ENCODE measurements at regions not wholly inside any gene's neighbourhood (a gene's known extent, or its start where the extent isn't known, plus 50 kb on each side); places are given as distances from the start of the nearest gene placed in this dataset.

- TF ChIP-seq E2F4 (CRISPR knock-in tag; IDR thresholded peaks at IDR 0.05; ENCODE audit: borderline replicate concordance, low read depth) (no peak), GTF2I (CRISPR knock-in tag; conservative IDR thresholded peaks at IDR 0.05) (no peak)
- TF ChIP-seq, protein P1, sequence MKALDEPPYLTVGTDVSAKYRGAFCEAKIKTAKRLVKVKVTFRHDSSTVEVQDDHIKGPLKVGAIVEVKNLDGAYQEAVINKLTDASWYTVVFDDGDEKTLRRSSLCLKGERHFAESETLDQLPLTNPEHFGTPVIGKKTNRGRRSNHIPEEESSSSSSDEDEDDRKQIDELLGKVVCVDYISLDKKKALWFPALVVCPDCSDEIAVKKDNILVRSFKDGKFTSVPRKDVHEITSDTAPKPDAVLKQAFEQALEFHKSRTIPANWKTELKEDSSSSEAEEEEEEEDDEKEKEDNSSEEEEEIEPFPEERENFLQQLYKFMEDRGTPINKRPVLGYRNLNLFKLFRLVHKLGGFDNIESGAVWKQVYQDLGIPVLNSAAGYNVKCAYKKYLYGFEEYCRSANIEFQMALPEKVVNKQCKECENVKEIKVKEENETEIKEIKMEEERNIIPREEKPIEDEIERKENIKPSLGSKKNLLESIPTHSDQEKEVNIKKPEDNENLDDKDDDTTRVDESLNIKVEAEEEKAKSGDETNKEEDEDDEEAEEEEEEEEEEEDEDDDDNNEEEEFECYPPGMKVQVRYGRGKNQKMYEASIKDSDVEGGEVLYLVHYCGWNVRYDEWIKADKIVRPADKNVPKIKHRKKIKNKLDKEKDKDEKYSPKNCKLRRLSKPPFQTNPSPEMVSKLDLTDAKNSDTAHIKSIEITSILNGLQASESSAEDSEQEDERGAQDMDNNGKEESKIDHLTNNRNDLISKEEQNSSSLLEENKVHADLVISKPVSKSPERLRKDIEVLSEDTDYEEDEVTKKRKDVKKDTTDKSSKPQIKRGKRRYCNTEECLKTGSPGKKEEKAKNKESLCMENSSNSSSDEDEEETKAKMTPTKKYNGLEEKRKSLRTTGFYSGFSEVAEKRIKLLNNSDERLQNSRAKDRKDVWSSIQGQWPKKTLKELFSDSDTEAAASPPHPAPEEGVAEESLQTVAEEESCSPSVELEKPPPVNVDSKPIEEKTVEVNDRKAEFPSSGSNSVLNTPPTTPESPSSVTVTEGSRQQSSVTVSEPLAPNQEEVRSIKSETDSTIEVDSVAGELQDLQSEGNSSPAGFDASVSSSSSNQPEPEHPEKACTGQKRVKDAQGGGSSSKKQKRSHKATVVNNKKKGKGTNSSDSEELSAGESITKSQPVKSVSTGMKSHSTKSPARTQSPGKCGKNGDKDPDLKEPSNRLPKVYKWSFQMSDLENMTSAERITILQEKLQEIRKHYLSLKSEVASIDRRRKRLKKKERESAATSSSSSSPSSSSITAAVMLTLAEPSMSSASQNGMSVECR (CRISPR knock-in tag; IDR thresholded peaks at IDR 0.05; ENCODE audit: borderline replicate concordance), result no peak
Measured at GRCh38 chr9:12065686-12066085, 627.5 kb upstream of the TYRP1 start (continued).

DNA sequence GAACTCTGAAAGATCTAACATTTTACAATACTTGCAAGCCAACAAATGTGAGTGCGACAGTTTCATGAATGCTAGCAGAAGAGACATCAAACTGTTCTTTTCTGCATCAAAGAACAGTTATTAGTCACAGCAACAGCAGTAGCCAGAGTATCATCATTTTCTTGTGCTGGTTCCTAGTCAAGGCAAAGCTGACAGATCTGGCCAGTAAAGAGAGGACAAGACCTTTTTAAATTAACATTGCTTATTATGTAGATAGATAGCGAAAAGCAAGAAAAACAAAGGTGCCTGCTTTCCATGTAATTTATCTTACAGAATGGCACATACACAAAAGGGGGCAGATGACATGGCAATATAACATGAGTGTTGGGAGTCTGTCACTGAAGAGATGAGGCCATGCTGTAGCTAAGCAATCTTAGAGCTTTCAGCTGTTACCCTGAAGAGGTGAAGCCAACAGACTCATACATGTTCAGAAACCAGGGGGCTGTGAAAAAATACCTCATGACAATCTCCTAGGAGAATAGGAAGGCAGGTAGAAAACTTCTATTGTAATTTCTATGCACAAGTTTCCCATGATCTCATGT is 626.6 kb upstream of the TYRP1 start:
- ATAC-seq, result no peak
- DNase-seq (ENCODE audit: low spot score), result no peak
- H3K36me3 Mint-ChIP-seq, result peaks cover 2% of the 10 kb centered on the region
- H3K27me3 Mint-ChIP-seq (ENCODE audit: low read depth), result no peaks in the 10 kb centered on the region
- no peaks in the 10 kb centered on the region for H3K4me1 Mint-ChIP-seq
- POLR2A ChIA-PET, result no interaction called here
- H3K4me3 Mint-ChIP-seq, result no peak overlapping the region
- TF ChIP-seq CBFB (CRISPR knock-in tag; IDR thresholded peaks at IDR 0.05; ENCODE audit: low read depth), result no peak
- no peak for TF ChIP-seq E2F4 (CRISPR knock-in tag; IDR thresholded peaks at IDR 0.05; ENCODE audit: borderline replicate concordance, low read depth)
- TF ChIP-seq ZNF671 (CRISPR knock-in tag; IDR thresholded peaks at IDR 0.05), result no peak
- TF ChIP-seq ZNF138 (CRISPR knock-in tag; conservative IDR thresholded peaks at IDR 0.05), result no peak
- no peak for TF ChIP-seq NR2C2 (CRISPR knock-in tag; IDR thresholded peaks at IDR 0.05)
- TF ChIP-seq, protein P2, sequence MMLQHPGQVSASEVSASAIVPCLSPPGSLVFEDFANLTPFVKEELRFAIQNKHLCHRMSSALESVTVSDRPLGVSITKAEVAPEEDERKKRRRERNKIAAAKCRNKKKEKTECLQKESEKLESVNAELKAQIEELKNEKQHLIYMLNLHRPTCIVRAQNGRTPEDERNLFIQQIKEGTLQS (CRISPR knock-in tag; conservative IDR thresholded peaks at IDR 0.05), result no peak
- no peak for TF ChIP-seq SMAD4 (CRISPR knock-in tag; IDR thresholded peaks at IDR 0.05)
- TF ChIP-seq, protein P1 (CRISPR knock-in tag; IDR thresholded peaks at IDR 0.05; ENCODE audit: borderline replicate concordance), result no peak
- CTCF ChIA-PET, result no interaction called here
- peaks cover 6% of the 10 kb centered on the region for H3K9me3 Mint-ChIP-seq
- no peak overlapping the region for H3K27ac Mint-ChIP-seq

DNA sequence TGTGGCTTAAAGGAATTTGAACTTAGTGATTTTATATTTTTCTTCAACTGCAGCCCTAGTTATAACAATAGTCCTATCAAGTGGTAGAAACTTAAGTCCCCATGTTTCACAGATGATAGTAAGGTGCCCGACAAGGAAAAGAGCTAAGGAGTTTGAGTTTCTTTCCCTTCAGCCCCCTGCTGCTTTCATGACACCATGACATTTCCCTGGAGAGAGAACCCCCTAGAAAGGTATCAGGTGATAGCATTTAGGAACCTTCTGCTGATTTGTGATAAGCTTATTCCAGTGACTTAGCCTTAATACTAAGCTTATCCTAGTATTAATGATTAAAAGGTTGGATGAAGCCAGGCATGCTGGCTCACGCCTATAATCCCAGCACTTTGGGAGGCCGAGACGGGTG is 623.8 kb upstream of the TYRP1 start:
- TF ChIP-seq ZNF263 (CRISPR knock-in tag; IDR thresholded peaks at IDR 0.05; ENCODE audit: low read depth), result no peak
- ATAC-seq (no peak), DNase-seq (ENCODE audit: low spot score) (no peak)
- Mint-ChIP-seq H3K36me3 (peaks cover 11% of the 10 kb centered on the region), H3K4me1 (no peaks in the 10 kb centered on the region), H3K4me3 (no peak overlapping the region), H3K9me3 (peaks cover 20% of the 10 kb centered on the region), H3K27me3 (ENCODE audit: low read depth) (no peaks in the 10 kb centered on the region), H3K27ac (no peak overlapping the region)
- POLR2A ChIA-PET, result no interaction called here
- CTCF ChIA-PET, result no interaction called here
